ENCODE measurements at regions not wholly inside any gene's neighbourhood (a gene's known extent, or its start where the extent isn't known, plus 50 kb on each side); places are given as distances from the start of the nearest gene placed in this dataset.

DNA sequence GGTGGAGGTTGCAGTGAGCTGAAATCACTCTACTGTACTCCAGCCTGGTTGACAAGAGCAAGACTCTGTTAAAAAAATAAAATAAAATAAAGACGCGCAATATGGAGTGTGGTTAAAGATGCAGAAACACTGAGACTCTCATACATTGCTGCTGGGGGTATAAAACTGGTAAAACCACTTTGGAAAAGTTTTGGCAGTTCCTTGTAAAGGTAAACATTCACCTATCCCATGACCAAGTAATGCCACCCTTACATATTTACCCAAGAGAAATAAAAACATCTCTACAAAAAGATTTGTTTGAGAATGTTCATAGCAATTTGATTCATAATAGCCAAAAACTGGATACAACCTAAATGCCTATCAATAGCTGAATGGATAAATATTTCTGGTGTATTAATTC lies 398.5 kb downstream of the PDCD6IP start:
- TF ChIP-seq POLR2AphosphoS5 (IDR thresholded peaks at IDR 0.05): no peak
- TF ChIP-seq, protein P1, sequence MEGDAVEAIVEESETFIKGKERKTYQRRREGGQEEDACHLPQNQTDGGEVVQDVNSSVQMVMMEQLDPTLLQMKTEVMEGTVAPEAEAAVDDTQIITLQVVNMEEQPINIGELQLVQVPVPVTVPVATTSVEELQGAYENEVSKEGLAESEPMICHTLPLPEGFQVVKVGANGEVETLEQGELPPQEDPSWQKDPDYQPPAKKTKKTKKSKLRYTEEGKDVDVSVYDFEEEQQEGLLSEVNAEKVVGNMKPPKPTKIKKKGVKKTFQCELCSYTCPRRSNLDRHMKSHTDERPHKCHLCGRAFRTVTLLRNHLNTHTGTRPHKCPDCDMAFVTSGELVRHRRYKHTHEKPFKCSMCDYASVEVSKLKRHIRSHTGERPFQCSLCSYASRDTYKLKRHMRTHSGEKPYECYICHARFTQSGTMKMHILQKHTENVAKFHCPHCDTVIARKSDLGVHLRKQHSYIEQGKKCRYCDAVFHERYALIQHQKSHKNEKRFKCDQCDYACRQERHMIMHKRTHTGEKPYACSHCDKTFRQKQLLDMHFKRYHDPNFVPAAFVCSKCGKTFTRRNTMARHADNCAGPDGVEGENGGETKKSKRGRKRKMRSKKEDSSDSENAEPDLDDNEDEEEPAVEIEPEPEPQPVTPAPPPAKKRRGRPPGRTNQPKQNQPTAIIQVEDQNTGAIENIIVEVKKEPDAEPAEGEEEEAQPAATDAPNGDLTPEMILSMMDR (IDR thresholded peaks at IDR 0.05 in 8 of 11, conservative IDR thresholded peaks at IDR 0.05 in 3 of 11): no peak

All from spleen (tissue), 7 donors.